Keratinocyte (primary cell): ENCODE measurements at regions not wholly inside any gene's neighbourhood (a gene's known extent, or its start where the extent isn't known, plus 50 kb on each side); places are given as distances from the start of the nearest gene placed in this dataset.

Experiments
- DNase-seq: peaks from one replicate; pipeline ENCODE4 v3.0.0-alpha.2; 2011; ENCODE audit warnings: low read depth, missing footprints, low spot score
- FAIRE-seq: peaks from 2 replicates; lab custom pipeline; 2011; peaks lifted over from hg19 to GRCh38; lab: Jason Lieb, UNC
- H2AFZ ChIP-seq: 2 replicates; pipeline ENCODE4 v1.6.0; 2012; ENCODE audit warnings: low read length, control low read depth, inconsistent platforms; ENCODE audit not compliant: control insufficient read depth
- H3K27ac ChIP-seq: 2 replicates; pipeline ENCODE4 v1.5.1; 2011; ENCODE audit warnings: low read length; ENCODE audit not compliant: control insufficient read depth, insufficient read depth
- H3K27me3 ChIP-seq: 3 replicates; pipeline ENCODE4 v1.6.0; 2011; ENCODE audit warnings: low read length; ENCODE audit not compliant: control insufficient read depth, insufficient read depth; ENCODE audit errors: extremely low read depth
- H3K36me3 ChIP-seq, 2 experiments: 2 replicates in 1 of 2; 3 replicates in 1 of 2; pipeline ENCODE4 v1.5.1; 2011; ENCODE audit warnings: low read length in 2 of 2, mild to moderate bottlenecking in 1 of 2; ENCODE audit not compliant: control insufficient read depth in 2 of 2, insufficient read depth in 2 of 2; ENCODE audit errors: extremely low read depth in 1 of 2
- H3K4me1 ChIP-seq: 3 replicates; pipeline ENCODE4 v1.5.1; 2011; ENCODE audit warnings: low read length; ENCODE audit not compliant: control insufficient read depth, insufficient read depth; ENCODE audit errors: extremely low read depth
- H3K4me2 ChIP-seq: 3 replicates; pipeline ENCODE4 v1.6.0; 2011; ENCODE audit warnings: low read depth, low read length; ENCODE audit not compliant: control insufficient read depth, insufficient read depth; ENCODE audit errors: extremely low read depth
- H3K4me3 ChIP-seq, 3 experiments: fragments of 200-600 bp in 1 of 3; sonication (generic) in 1 of 3; 2 replicates in 2 of 3; 3 replicates in 1 of 3; pipeline ENCODE4 v1.5.1; 2011 to 2016; ENCODE audit warnings: low read length in 3 of 3, mild to moderate bottlenecking in 3 of 3, control low read depth in 2 of 3, inconsistent platforms in 1 of 3, low read depth in 1 of 3, mixed read lengths in 1 of 3, mixed run types in 1 of 3, moderate library complexity in 1 of 3; ENCODE audit not compliant: control insufficient read depth in 2 of 3, insufficient read depth in 2 of 3; ENCODE audit errors: extremely low read depth in 1 of 3
- H3K79me2 ChIP-seq: 2 replicates; pipeline ENCODE4 v1.6.0; 2012; ENCODE audit warnings: low read length; ENCODE audit not compliant: control insufficient read depth, insufficient read depth
- H3K9ac ChIP-seq: 3 replicates; pipeline ENCODE4 v1.6.0; 2011; ENCODE audit warnings: low read length; ENCODE audit not compliant: control insufficient read depth, insufficient read depth; ENCODE audit errors: extremely low read depth
- H3K9me1 ChIP-seq: 3 replicates; pipeline ENCODE4 v1.6.0; 2011; ENCODE audit warnings: low read length; ENCODE audit not compliant: control insufficient read depth, insufficient read depth; ENCODE audit errors: extremely low read depth
- H3K9me3 ChIP-seq: 2 replicates; pipeline ENCODE4 v1.5.1; 2012; ENCODE audit warnings: low read depth, low read length; ENCODE audit not compliant: control insufficient read depth
- H4K20me1 ChIP-seq: 3 replicates; pipeline ENCODE4 v1.6.0; 2011; ENCODE audit warnings: low read length; ENCODE audit not compliant: control insufficient read depth, insufficient read depth; ENCODE audit errors: extremely low read depth
- EZH2 ChIP-seq: IDR thresholded peaks from one replicate; pipeline ENCODE4 v1.6.1; 2012; ENCODE audit warnings: inconsistent platforms, mild to moderate bottlenecking, low read length, moderate library complexity
- dilution Hi-C: fragments of 300-500 bp; cut with MboI; formaldehyde crosslinking; loops from one replicate; pipeline ENCODE4 v1.7.0; 2020; ENCODE audit warnings: low sequenced_read_pairs; ENCODE audit not compliant: extremely low pct_ligation_motif_present
- TF ChIP-seq, protein P1 (sequence below), 3 experiments: IDR thresholded peaks in 1 of 3; conservative IDR thresholded peaks in 1 of 3; optimal IDR thresholded peaks in 1 of 3; 2 replicates in 2 of 3; 3 replicates in 1 of 3; pipeline versions ENCODE3 to v1.5.1; 2011; ENCODE audit warnings: low read length in 3 of 3, mild to moderate bottlenecking in 3 of 3, moderate library complexity in 2 of 3, control low read depth in 1 of 3, inconsistent platforms in 1 of 3; ENCODE audit not compliant: insufficient read depth in 2 of 3; ENCODE audit errors: extremely low read depth in 1 of 3

DNA sequence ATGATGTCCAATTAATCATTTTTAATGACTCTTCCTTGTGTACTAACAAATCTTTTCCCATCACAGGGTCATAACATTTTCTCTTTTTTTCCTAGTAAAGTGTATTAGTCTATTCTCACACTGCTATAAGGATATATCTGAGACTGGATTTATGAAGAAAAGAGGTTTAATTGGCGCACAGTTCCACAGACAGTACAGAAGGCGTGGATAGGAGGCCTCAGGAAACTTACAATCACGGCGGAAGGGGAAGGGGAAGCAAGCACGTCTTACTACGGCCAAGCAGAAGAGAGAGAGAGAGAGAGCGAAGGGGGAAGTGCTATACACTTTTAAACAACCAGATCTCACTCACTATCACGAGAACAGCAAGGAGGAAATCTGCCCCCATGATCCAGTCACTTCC is 359.4 kb upstream of the NFE2L3 start:
- H3K4me3 ChIP-seq = no peak overlapping the region
- H3K9ac ChIP-seq = no peak overlapping the region
- DNase-seq (no peak), FAIRE-seq (no peak)
- TF ChIP-seq, protein P1, sequence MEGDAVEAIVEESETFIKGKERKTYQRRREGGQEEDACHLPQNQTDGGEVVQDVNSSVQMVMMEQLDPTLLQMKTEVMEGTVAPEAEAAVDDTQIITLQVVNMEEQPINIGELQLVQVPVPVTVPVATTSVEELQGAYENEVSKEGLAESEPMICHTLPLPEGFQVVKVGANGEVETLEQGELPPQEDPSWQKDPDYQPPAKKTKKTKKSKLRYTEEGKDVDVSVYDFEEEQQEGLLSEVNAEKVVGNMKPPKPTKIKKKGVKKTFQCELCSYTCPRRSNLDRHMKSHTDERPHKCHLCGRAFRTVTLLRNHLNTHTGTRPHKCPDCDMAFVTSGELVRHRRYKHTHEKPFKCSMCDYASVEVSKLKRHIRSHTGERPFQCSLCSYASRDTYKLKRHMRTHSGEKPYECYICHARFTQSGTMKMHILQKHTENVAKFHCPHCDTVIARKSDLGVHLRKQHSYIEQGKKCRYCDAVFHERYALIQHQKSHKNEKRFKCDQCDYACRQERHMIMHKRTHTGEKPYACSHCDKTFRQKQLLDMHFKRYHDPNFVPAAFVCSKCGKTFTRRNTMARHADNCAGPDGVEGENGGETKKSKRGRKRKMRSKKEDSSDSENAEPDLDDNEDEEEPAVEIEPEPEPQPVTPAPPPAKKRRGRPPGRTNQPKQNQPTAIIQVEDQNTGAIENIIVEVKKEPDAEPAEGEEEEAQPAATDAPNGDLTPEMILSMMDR (optimal IDR thresholded peaks at IDR 0.05 in 1 of 3, IDR thresholded peaks at IDR 0.05 in 1 of 3, conservative IDR thresholded peaks at IDR 0.05 in 1 of 3; ENCODE audit: extremely low read depth in 1 of 3, insufficient read depth in 2 of 3, low read length in 3 of 3) = no peak
- TF ChIP-seq EZH2 = no peak
- H3K79me2 ChIP-seq = no peaks in the 10 kb centered on the region
- H3K4me2 ChIP-seq = no peak overlapping the region
- H2AFZ ChIP-seq = no peak overlapping the region
- no peaks in the 10 kb centered on the region for H3K4me1 ChIP-seq
- H3K27ac ChIP-seq = no peak overlapping the region
- no peaks in the 10 kb centered on the region for H3K9me3 ChIP-seq
- no peaks in the 10 kb centered on the region for H3K36me3 ChIP-seq
- no peaks in the 10 kb centered on the region for H4K20me1 ChIP-seq
- H3K27me3 ChIP-seq = no peaks in the 10 kb centered on the region
- no peaks in the 10 kb centered on the region for H3K9me1 ChIP-seq
- dilution Hi-C loops = loop anchor here (5.0 kb wide), 1 partner anchor 35 kb away; no protein-coding TSS in a partner anchor

DNA sequence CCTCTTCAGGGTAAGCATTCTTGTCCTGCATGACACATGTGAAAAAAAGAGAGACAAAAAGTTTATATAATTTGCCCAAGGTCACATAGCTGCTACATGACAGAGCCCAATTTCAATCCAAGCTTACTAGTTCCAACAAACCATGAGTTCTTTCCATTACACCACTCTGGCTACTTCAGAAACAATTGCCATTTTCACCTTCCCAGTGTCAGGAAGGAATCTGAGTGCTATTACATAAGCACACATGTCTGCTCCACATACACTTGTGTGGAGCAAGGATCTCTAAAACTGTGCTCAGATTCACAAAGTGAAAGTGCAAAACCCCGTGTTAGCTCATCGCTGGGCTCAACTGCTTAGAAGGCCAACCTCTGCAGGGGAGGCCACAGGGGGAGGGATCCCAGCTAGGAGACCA is 356.2 kb upstream of the NFE2L3 start:
- Histone ChIP-seq H3K4me3 (no peak overlapping the region), H3K27ac (no peak overlapping the region), H3K9me3 (no peaks in the 10 kb centered on the region), H2AFZ (peak overlapping the region; percentile 77), H3K4me1 (no peaks in the 10 kb centered on the region), H3K9ac (no peak overlapping the region), H3K27me3 (no peaks in the 10 kb centered on the region), H4K20me1 (no peaks in the 10 kb centered on the region), H3K36me3 (no peaks in the 10 kb centered on the region), H3K9me1 (no peaks in the 10 kb centered on the region), H3K79me2 (no peaks in the 10 kb centered on the region), H3K4me2 (peak overlapping the region; percentile 59)
- dilution Hi-C loops = no loop called here
- no peak for TF ChIP-seq EZH2
- TF ChIP-seq, protein P1 (optimal IDR thresholded peaks at IDR 0.05 in 1 of 3, IDR thresholded peaks at IDR 0.05 in 1 of 3, conservative IDR thresholded peaks at IDR 0.05 in 1 of 3; ENCODE audit: extremely low read depth in 1 of 3, insufficient read depth in 2 of 3, low read length in 3 of 3) = no peak
- DNase-seq (no peak), FAIRE-seq (no peak)
